ENCODE measurements at regions not wholly inside any gene's neighbourhood (a gene's known extent, or its start where the extent isn't known, plus 50 kb on each side); places are given as distances from the start of the nearest gene placed in this dataset.

DNA sequence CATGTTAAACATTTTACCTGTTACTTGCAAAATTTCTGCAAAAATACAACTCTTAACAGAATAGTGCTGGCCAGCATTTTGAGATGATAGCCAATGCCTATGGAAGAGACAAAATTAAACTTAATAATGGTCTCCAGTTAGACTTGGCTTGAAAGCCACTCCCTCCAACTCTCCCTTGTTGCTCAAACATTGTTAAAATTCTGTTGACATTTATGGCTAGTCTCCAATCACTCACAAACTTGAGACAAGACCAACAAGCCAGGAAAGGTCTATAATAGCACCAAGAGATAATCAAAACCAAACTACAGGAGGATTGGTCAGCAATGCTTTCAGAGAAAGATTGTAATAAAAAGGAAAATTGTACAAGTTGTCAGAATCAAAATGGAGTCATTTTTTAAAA, 770.7 kb upstream of the NXPH2 start:
- TF ChIP-seq, protein P1, sequence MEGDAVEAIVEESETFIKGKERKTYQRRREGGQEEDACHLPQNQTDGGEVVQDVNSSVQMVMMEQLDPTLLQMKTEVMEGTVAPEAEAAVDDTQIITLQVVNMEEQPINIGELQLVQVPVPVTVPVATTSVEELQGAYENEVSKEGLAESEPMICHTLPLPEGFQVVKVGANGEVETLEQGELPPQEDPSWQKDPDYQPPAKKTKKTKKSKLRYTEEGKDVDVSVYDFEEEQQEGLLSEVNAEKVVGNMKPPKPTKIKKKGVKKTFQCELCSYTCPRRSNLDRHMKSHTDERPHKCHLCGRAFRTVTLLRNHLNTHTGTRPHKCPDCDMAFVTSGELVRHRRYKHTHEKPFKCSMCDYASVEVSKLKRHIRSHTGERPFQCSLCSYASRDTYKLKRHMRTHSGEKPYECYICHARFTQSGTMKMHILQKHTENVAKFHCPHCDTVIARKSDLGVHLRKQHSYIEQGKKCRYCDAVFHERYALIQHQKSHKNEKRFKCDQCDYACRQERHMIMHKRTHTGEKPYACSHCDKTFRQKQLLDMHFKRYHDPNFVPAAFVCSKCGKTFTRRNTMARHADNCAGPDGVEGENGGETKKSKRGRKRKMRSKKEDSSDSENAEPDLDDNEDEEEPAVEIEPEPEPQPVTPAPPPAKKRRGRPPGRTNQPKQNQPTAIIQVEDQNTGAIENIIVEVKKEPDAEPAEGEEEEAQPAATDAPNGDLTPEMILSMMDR (conservative IDR thresholded peaks at IDR 0.05; ENCODE audit: low read depth, low read length) = no peak
- no peak for TF ChIP-seq EZH2 (IDR thresholded peaks at IDR 0.05; ENCODE audit: low read length, unreplicated experiment)
